Neutrophil (primary cell): ENCODE measurements at regions not wholly inside any gene's neighbourhood (a gene's known extent, or its start where the extent isn't known, plus 50 kb on each side); places are given as distances from the start of the nearest gene placed in this dataset.

ENCODE experiments used
- H3K27ac ChIP-seq: fragments of 200-600 bp; sonication (generic); 2 replicates; pipeline ENCODE4 v1.5.1; 2016; ENCODE audit warnings: mild to moderate bottlenecking, moderate library complexity
- H3K27me3 ChIP-seq: fragments of 200-600 bp; sonication (generic); 2 replicates; pipeline ENCODE4 v1.6.0; 2016; ENCODE audit warnings: mild to moderate bottlenecking
- H3K36me3 ChIP-seq: fragments of 200-600 bp; sonication (generic); 2 replicates; pipeline ENCODE4 v1.5.1; 2017
- H3K4me1 ChIP-seq, 2 experiments: fragments of 200-600 bp in 1 of 2; sonication (generic) in 1 of 2; 1 replicate in 1 of 2; 2 replicates in 1 of 2; pipeline versions ENCODE4 v1.5.1 to v1.6.1; 2013 to 2016; ENCODE audit warnings: low read depth in 1 of 2, low read length in 1 of 2, mild to moderate bottlenecking in 1 of 2, moderate library complexity in 1 of 2; ENCODE audit not compliant: control insufficient read depth in 1 of 2, insufficient read depth in 1 of 2
- H3K4me3 ChIP-seq, 2 experiments: fragments of 200-600 bp in 1 of 2; sonication (generic) in 1 of 2; 1 replicate in 1 of 2; 2 replicates in 1 of 2; pipeline ENCODE4 v1.5.1; 2013 to 2016; ENCODE audit warnings: low read depth in 1 of 2, low read length in 1 of 2, mild to moderate bottlenecking in 1 of 2, moderate library complexity in 1 of 2
- H3K9me3 ChIP-seq: fragments of 200-600 bp; sonication (generic); 2 replicates; pipeline ENCODE4 v1.5.1; 2016
- TF ChIP-seq, protein P1 (sequence below): fragments of 200-600 bp; sonication (generic); IDR thresholded peaks from 2 replicates; pipeline ENCODE4 v1.5.1; 2016; ENCODE audit warnings: antibody characterized with exemption

DNA sequence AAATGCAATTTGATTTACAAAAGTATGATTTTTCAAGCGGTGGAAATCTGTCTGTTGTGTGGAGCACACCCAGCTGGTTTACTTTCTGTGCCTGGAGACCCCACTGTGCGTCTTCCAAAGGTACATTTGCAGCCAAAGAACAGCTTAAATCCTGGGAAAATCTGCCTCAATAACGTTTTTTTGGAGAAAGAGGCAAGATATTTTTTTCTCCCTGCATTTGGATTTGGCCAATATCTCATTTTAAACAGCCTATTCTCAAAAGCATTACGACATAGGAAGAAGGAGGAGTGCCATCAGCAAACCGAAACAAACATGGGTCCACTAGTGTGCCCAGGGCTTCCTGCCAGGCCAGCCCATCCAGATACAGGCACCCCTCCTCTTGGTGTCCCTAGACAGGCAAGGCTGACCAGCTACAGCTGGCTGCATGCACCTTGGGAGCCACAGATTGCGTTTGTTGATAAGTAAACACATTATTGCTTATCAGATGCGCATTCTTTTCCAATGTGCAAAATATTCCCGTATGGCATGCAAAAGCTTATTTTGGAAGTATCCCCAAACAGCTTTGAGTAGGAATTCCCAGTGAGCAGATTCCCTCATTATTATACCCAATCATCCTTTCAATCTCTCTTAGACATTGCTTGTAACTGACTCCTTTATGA, 184.5 kb upstream of the MARCKS start:
- Histone ChIP-seq H3K27me3 (no peaks in the 10 kb centered on the region), H3K27ac (peak overlapping the region; percentile 11), H3K4me1 (peaks cover 15 to 20% of the 10 kb centered on the region in 2 experiments), H3K36me3 (no peaks in the 10 kb centered on the region), H3K4me3 (no peak overlapping the region), H3K9me3 (no peaks in the 10 kb centered on the region)
- TF ChIP-seq, protein P1, sequence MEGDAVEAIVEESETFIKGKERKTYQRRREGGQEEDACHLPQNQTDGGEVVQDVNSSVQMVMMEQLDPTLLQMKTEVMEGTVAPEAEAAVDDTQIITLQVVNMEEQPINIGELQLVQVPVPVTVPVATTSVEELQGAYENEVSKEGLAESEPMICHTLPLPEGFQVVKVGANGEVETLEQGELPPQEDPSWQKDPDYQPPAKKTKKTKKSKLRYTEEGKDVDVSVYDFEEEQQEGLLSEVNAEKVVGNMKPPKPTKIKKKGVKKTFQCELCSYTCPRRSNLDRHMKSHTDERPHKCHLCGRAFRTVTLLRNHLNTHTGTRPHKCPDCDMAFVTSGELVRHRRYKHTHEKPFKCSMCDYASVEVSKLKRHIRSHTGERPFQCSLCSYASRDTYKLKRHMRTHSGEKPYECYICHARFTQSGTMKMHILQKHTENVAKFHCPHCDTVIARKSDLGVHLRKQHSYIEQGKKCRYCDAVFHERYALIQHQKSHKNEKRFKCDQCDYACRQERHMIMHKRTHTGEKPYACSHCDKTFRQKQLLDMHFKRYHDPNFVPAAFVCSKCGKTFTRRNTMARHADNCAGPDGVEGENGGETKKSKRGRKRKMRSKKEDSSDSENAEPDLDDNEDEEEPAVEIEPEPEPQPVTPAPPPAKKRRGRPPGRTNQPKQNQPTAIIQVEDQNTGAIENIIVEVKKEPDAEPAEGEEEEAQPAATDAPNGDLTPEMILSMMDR = no peak

DNA sequence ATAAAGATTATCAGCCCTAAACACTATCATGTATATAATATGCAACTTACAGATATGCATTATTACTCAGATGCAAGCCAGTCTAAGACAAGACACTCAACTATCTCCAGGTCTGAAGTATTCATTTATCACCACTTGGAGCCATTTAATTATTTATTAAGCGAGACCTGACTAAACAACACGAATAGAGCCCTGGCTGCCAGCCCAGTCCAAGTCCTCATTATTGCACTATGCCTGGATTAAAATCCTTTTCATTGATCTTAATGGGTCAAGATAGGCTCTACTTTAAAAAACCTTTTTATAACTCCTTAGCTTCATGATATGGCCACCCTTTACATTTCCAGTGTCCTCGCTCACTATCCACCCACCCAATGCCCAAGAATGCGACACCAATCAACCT, 183.1 kb upstream of the MARCKS start:
- TF ChIP-seq, protein P1 = no peak
- Histone ChIP-seq H3K27me3 (no peaks in the 10 kb centered on the region), H3K36me3 (no peaks in the 10 kb centered on the region)

DNA sequence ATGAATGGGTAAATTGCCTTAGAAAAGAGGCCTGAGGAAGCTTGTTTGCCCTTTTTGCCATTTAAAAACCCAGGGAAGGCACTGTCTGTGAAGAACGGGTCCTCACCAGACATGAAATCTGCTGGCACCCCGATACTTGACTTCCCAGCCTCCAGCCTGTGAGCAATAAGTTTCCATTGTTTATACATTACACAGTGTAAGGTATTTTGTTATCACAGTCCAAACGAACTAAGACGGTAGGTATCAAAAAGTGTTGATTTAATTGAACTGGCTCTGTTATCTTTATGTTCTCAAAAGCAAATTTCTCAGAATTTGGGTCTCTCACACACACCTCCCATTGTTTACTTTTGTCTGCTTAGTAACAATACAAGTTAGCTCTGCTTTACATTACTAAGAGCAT, 181.1 kb upstream of the MARCKS start:
- TF ChIP-seq, protein P1 = no peak
- Histone ChIP-seq H3K4me3 (no peak overlapping the region), H3K36me3 (no peaks in the 10 kb centered on the region), H3K9me3 (no peaks in the 10 kb centered on the region), H3K27ac (no peak overlapping the region), H3K4me1 (peaks cover 15 to 20% of the 10 kb centered on the region in 2 experiments), H3K27me3 (no peaks in the 10 kb centered on the region)

More for the DNA sequence above, 183.1 kb upstream of the MARCKS start:
- Histone ChIP-seq H3K4me3 (no peak overlapping the region), H3K4me1 (peaks cover 15 to 20% of the 10 kb centered on the region in 2 experiments), H3K27ac (no peak overlapping the region), H3K9me3 (no peaks in the 10 kb centered on the region)

DNA sequence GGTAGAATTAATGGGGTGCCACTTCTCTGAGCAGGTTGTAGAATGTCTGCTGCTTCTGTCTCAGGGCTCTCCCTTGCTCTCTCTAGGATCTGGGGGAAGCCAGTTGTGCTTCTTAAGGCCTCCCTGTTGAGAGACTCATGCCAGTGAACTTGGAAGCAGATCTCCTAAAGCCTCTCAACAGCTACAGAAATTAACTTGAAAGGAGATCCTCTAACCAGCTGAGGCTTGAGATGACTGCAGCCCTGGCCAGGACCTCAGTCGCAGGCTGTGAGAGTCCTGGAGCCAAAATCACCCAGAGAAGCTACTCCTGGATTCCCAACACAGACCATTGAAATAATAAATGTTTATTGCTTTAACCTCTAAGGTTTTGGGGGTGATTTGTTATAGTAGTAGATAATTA, 180.2 kb upstream of the MARCKS start:
- no peaks in the 10 kb centered on the region for H3K36me3 ChIP-seq
- no peak overlapping the region for H3K27ac ChIP-seq
- H3K4me3 ChIP-seq = no peak overlapping the region
- no peaks in the 10 kb centered on the region for H3K27me3 ChIP-seq
- H3K4me1 ChIP-seq = peaks cover 8 to 11% of the 10 kb centered on the region in 2 experiments
- TF ChIP-seq, protein P1 = no peak
- H3K9me3 ChIP-seq = no peaks in the 10 kb centered on the region

DNA sequence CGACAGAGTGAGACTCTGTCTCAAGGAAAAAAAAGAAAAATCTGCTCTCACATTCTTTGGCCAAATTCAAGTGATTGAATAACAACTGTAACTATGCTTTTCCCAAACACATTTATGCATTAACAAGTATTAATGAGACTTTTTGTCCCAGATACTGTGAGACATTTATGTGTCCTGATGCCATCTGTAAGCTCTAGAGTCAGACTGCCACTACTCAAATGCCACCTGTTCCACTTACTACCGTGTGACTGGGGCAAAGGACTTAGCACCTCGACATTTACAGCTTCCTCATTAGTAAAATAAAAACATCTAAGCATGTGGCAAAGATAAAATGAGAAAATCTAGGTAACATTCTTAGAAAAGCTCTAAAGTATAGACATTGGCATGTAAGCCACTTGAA, 178.1 kb upstream of the MARCKS start:
- TF ChIP-seq, protein P1 = no peak
- Histone ChIP-seq H3K27ac (no peak overlapping the region), H3K4me3 (no peak overlapping the region), H3K9me3 (no peaks in the 10 kb centered on the region), H3K27me3 (no peaks in the 10 kb centered on the region), H3K4me1 (no peaks in the 10 kb centered on the region), H3K36me3 (no peaks in the 10 kb centered on the region)
